Ecto neural progenitor cell (in vitro differentiated cells): ENCODE measurements at regions not wholly inside any gene's neighbourhood (a gene's known extent, or its start where the extent isn't known, plus 50 kb on each side); places are given as distances from the start of the nearest gene placed in this dataset.

Experiments used
- DNase-seq: peaks from one replicate; pipeline ENCODE4 v3.0.0-alpha.2; 2018; ENCODE audit warnings: low spot score

DNA sequence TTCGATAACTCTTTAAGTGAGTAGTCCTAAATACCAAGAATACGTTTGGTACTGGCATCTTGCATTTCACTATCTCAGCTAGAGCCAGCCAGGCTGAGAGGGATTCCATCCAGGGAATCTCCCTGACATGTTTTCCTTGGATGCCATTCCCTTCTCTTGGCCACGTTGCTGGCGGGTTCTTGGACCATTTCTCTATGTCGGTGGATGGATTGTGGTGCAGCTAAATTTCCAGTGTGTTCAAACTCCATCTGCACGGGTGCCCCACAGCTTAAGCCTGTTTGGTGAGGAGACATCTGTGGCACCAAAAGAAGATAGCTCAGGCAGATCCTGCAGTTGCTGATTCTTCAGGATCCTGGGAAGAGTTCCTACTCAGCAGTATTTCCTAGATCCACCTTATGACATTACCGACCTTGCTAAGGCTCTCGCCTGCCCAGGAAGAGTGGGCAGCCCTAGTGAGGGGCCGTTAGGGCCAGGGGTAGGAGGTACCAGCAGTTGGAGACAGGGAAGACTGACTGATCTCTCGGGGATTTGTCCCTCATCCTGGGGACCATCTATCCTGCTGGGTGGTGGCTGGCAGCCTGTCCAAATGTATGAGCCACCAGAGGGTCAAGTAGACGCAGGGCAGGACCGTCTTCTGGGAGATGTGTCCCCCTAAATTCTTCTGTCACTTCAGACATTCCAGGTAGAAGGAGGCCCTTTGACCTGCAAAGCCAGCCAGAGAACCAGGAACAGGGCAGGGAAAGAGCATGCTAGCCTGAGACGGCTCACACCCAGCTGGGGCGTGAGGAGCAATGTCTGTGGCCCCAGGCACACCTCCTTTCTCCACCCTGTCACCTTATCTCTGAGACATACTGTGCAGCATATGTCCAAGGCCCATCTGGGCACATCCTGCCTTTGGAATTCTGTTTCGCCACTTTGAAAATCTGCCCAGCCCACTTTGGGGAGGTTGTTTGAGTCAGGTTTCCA is 72.6 kb upstream of the CAPRIN2 start:
- DNase-seq = peak; percentile 29

DNA sequence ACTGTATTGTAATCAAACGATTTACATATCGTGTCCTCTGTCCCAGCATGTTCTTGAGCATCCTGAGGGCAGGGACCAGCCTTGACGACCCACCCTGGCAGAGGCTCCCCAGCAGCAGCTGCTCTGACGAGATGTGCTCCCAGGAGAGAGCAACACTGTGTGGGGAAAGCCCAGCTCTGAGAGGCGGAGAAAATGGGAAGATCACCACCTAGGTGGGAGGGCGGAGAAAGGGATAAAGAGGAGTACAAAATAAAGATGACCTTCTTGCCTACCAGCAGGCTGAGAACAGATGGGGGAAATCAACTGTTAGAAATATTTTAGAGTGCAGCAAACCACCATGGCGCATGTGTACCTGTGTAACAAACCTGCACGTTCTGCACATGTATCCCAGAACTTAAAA is 71.5 kb upstream of the CAPRIN2 start:
- peak; percentile 38 for DNase-seq

DNA sequence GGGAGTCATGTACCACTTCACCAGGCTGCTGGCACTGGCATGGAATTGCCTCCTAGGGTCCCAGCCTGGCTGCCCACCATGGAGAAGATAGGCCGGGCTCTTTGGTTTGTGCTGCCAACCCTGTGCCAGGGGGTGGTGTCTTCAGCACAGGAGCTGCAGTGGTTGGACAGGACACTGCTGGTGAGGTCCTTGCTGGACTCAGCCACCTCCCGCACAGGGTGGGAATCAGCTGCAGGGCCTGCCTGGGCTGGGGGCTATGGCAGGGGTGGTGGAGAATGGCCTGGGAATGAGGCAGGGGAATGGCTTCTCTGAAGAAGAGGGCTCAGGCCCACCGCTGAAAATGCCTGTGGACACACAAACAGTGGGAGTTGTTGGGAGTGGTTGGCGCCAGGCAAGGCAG is 70.6 kb upstream of the CAPRIN2 start:
- peak; percentile 39 for DNase-seq

DNA sequence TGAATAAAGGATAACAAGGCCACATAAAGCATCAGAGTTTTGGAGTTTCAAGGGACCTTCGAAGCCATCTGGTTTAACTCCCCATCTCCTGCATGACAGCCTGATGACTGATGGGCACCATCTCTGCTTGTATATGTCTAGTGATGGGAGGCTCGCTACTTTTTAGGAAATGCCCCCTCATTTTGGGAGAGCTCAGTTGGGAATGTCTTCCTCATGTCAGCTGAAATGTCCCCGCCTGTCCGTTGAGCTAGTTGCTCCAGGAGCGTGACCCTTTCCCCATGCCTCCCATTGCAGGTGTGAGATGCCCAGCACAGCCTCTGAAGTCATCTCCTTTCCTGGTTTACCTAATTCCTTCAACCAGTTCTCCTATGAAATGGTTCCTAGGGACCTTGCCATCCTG is 69.6 kb upstream of the CAPRIN2 start:
- peak; percentile 39 for DNase-seq

DNA sequence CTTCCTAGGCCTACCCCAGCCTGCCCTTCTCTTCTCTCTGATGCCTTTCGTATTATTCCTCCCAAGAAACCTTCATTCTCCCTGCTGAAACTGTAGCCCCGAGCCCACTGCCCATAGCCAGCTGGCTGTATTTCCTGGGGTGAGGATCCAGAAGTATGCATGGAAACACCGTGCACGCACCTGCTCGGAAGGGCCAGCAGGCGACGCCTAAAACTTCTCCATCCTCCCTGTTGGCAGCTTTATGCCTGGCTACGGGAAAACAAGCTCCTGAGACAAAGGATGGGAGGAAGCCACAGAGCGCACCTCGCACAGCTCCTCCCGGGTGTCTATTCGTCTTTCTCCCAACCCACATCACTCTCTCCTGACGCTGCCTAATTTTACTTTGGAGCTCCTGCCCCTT is 69.0 kb upstream of the CAPRIN2 start:
- no peak for DNase-seq

DNA sequence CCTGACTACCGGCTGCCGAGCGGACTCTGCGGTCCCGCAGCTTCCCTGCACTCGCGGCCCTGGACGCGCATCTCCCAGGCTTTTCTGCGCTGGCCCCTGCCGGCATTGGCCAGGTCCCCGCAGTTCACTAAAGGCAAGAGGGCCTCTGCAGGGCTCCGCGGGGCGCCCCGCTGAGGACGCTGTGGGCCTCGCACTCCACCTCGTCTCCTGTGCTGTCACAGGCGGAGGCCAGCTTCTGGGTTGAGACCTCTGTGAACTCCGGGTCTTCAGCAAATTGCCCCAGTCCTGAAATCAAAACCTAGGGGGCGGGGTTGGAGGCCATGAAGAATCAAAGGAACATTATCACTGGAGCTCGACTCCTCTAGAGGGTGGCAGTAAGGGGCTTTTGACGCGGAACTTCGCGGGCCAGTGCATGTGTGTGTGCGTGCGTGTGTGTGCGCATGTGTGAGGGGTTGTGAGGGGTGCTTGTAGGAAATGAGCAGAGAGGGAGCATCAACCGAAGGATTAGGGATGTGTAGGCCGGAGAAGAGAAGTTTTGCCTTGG is 68.5 kb upstream of the CAPRIN2 start:
- peak; percentile 83 for DNase-seq

DNA sequence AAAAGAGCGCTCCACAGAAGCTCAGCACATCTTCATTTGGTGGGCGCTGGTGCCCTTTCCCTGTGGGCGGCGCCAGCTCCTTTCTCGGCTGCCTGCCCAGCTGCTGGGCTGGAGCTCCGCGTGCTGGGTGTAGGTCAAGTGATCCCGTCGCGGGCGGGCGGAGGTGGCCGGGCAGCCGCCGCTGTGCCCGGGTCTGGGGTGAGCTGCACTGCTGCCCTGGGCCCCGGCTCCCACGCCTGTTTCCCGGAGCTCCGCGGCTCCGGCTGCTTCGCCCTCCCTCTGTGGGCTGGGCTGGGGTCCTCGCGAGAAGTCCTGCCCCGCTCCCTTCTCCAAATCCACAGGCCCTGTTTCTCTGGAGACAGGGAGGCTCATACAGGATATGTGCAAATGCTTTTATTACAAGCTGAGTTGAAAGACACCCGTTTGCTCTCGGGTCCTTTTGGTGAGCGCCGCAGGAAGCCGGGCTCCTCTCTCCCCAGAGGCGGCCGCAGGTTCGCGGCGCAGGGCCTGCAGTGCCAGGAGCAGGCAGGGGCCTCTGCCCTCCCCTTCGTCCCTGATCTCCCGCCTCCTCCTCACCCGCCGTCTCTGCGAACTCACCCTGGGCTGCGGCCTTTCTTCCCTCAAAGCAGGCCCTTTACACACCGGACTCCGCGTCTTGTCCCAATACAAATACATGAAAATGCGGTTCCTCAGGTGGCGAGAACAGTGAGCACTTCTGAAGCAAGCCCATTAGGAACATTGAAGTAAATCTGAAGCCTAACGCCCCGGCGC is 67.8 kb upstream of the CAPRIN2 start:
- DNase-seq = peak; percentile 84

DNA sequence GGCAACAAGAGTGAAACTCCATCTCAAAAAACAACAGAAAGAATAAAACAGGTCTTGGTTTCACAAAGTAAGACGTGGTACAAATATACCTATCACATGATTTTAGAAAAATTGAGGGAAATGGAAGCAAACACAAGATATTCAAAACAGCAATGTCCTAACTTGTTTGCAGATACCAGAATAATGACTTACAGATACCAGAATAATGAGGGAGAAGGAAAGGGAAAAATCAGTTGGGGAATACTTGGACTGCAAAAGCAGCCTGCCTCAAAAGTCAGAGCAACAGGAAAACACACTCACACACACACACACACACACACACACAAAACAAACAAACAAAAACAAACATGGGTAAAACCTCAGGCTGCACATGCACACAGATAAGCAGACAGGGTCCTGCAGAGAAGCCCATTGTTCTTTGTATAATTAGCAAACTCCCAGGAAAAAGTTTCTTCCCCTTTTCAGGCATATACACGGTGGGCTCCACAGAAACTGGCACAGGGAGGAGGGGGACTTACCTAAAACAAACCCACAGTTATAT is 65.7 kb upstream of the CAPRIN2 start:
- peak; percentile 37 for DNase-seq

DNA sequence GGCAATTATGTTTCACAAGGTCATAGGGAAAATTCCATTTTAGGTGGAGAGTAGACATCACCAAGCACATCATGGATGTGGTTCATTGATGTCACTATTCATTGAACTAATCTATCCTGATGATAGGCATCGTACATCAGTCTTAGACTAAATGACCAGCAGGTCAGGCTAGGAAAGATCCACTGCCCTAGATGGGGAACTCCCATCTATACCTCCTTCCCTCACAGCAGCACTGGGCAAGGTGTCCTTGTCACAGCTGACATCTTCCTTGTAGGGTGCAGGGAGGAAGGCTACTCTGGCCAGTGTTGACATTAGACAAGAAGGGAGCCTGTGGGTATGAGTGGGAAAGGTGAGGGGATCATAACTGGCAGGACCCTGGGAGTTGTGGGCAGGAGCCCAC is 63.8 kb upstream of the CAPRIN2 start:
- DNase-seq = no peak

DNA sequence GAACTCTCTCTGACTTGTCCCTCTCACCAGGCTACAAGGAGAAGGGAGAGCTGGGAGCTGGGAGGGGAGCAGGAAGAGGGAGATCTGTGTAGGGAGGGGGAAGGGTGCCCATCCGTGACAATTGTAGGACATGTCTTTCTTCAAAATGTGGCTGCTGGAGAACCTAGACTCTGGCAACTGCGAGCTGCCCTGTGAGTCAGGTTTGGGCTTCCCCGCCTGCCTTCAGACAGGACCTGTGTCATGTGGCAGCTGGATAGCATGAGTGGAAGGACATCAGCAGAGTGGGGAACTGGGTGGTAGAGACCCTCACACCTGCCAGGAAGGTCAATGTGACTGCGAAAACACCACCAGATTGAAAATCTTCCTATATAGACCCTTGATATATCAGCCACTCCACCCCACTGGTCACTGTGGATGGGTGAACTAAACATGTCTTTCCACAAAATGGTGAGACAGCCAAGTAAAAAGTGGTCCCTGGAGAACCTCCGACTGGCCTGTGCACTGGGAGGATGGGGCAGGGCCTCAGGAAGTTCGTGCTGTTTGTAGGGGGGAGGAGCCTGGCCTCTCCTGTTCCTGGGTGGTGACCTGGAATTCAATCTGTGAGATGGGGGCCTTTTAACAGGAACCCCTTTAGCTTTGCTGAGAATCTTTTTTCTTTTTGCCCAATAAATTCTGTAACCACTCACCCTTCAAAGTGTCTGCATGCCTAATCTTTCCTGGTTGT is 62.2 kb upstream of the CAPRIN2 start:
- DNase-seq = peak; percentile 38

DNA sequence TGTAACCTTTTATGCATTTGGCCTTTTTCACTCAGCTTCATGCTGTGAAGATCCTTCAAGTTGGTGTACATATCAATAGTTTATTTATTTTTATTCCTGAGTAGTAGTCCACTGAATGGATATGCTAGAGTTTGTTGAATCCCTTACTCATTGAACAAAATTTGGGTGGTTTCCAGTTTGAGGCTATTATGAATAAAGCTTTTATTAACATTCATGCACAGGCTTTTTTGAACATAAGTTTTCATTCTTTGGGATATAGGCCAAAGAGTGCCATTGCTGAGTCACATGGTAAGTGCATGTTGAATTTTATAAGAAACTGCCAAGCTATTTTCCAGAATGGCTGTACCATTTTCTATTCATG is 59.5 kb upstream of the CAPRIN2 start:
- no peak for DNase-seq

DNA sequence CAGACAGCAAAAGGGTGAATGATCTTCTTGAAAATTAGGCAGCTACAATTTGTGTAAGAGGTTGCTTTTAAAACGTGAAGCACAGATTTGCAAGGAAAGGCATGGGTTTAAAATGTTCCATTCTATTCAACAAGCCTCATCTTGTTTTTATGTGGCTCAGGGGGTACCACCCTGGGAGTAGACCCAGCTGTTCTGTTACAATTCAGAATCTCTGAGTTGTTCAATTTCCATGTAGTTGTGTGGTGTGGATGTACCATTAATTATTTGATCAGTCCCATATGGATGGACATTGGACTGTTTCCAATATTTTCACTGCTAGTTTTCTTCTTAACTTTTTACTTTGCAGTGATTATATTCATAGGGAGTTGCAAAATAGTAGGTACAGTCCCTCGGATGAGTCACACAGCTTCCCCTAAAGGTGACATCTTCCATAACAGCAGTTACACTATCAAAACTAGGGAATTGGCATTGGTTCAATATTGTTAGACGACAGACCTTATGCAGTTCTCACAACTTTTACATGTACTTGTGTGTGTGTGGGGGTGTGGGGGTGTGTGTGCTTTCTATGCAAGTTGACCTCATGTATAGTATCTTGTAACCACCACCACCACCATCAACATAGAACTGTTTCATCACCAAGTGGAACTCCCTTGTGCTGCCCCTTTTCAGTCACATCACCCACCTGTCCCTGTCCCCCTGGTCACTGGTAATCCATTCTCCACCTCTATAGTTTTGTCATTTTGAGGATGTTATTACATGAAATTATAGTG is 59.0 kb upstream of the CAPRIN2 start:
- DNase-seq = no peak

DNA sequence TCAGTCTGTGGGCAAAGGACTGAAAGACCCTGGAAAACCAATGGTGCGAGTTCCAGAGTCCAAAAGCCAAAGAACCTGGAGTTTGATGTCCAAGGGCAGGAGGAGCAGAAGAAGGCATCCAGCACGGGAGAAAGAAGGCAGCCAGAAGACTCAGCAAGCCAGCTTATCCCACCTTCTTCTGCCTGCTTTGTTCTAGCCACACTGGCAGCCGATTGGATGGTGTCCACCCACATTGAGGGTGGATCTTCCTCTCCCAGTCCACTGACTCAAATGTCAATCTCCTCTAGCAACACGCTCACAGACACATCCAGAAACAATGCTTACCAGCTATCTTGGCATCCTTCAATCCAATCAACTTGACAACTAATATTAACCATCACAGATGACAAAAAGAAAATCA is 57.2 kb upstream of the CAPRIN2 start:
- DNase-seq = no peak

DNA sequence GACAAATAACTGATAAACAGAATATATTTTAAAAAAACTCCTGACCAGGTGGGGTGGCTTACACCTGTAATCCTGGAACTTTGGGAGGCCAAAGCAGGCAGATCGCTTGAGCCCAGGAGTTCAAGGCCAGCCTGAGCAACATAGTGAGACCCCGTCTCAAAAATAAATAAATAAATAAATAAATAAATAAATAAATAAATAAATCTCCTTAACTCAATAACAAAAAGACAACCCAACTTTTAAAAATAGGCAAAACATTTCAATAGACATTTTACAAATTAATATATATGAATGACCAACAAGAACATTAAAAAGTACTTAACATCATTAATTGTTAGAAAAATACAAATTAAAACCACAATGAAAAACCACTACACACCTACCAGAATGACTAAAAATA is 56.2 kb upstream of the CAPRIN2 start:
- DNase-seq = no peak

DNA sequence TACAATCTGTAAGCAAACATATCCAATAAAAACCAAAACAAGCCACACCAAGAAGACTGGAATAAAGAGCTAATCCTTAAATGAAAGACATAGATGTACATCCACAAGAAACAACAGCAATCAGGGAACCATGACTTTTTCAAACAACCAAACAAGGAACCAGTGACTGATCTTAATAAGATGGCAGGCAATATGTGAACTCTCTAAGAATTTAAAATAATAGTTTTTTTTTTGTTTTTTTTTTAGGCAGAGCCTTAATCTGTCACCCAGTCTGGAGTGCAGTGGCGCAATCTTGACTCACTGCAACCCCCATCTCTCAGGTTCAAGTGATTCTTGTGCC is 52.9 kb upstream of the CAPRIN2 start:
- no peak for DNase-seq

DNA sequence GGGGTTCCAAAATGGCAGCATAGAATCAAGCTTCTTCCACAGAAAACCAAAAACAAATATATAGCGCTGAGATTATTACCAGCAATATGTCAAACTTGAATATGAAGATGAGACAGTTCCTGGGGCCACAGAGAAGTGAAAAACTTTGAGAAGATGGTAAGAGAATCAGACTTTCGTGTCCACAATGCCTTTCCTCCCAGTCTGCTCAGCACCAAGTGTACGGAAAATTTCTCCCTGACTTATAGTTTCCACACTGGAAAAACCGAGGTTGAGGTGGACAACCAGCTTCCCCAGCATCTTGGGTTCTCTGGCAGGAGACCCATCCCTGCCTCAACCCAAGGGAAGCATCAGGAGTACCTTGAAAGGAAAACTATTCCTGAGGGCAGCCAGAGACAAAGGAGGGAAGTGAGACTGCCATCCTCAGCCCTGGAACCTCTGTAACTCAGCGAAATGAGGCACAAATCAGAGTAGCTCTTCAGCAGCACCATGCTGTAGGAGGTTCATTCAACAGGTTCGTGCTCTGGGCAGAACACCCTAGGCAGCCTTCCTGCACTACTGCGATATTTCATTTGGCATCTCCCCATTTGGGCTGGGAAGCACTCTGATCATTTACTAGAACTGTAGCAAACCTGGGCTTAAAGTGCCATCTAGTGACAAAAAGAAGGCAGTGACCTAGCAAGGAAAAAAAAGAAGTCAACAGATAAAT is 52.4 kb upstream of the CAPRIN2 start:
- DNase-seq = peak; percentile 58

DNA sequence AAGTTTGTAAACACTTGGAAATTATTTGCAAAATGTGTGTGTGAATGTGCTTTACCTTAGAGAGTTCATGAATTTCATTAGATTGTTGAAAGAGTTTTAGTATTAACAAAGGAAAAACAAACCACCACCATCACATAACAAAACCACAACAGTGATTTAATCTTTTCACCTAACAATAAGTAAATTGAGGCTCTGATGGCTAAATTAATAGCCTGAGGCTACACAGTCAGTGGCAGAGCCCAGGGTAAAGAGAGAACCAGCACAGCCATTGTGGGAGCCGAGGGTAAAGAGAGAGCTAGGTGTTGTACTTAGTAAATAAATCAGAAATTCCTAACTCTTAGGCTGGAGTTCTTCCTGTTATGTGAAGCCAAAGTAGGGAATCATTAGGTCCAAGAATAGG is 51.2 kb upstream of the CAPRIN2 start:
- DNase-seq = no peak
